DMS 273 treated with DMSO at 0.1 percent for 48 hours (cell line): ENCODE measurements at regions not wholly inside any gene's neighbourhood (a gene's known extent, or its start where the extent isn't known, plus 50 kb on each side); places are given as distances from the start of the nearest gene placed in this dataset.

Experiments
- DNase-seq: peaks from one replicate; lab custom pipeline; 2025; lab: John Stamatoyannopoulos, UW

GRCh38 chr11:96607864-96608558, 218.2 kb downstream of the JRKL start:
- DNase-seq, result no peak

GRCh38 chr11:96614101-96614500, 224.3 kb downstream of the JRKL start:
- DNase-seq, result no peak

- peak; percentile 89 for DNase-seq
Observed at GRCh38 chr11:96614846-96615245, 225.0 kb downstream of the JRKL start.

GRCh38 chr11:96620464-96621044, 230.7 kb downstream of the JRKL start:
- no peak for DNase-seq

GRCh38 chr11:96621161-96621560, 231.3 kb downstream of the JRKL start:
- no peak for DNase-seq

GRCh38 chr11:96622026-96622634, 232.3 kb downstream of the JRKL start:
- DNase-seq, result no peak

GRCh38 chr11:96624126-96624525, 234.3 kb downstream of the JRKL start:
- no peak for DNase-seq

GRCh38 chr11:96627376-96627775, 237.6 kb downstream of the JRKL start:
- no peak for DNase-seq

GRCh38 chr11:96635655-96636054, 245.8 kb downstream of the JRKL start:
- DNase-seq, result no peak

GRCh38 chr11:96641261-96641660, 251.4 kb downstream of the JRKL start:
- no peak for DNase-seq

GRCh38 chr11:96642583-96642982, 252.8 kb downstream of the JRKL start:
- DNase-seq, result no peak

- no peak for DNase-seq
Observed at GRCh38 chr11:96643173-96643572, 253.4 kb downstream of the JRKL start.

- no peak for DNase-seq
Observed at GRCh38 chr11:96647621-96648020, 257.8 kb downstream of the JRKL start.

- DNase-seq, result no peak
Observed at GRCh38 chr11:96648991-96649390, 259.2 kb downstream of the JRKL start.

- no peak for DNase-seq
Observed at GRCh38 chr11:96652516-96652915, 262.7 kb downstream of the JRKL start.

GRCh38 chr11:96655474-96655873, 265.7 kb downstream of the JRKL start:
- no peak for DNase-seq

- DNase-seq, result no peak
Observed at GRCh38 chr11:96658436-96658835, 268.6 kb downstream of the JRKL start.

- DNase-seq, result peak; percentile 2
Observed at GRCh38 chr11:96664110-96664509, 274.3 kb downstream of the JRKL start.

- DNase-seq, result peak; percentile 39
Observed at GRCh38 chr11:96680211-96681018, 290.6 kb downstream of the JRKL start.

- no peak for DNase-seq
Observed at GRCh38 chr11:96681019-96681716, 291.4 kb downstream of the JRKL start.

- DNase-seq, result no peak
Observed at GRCh38 chr11:96694338-96694737, 304.5 kb downstream of the JRKL start.

- DNase-seq, result no peak
Observed at GRCh38 chr11:96696731-96697130, 306.9 kb downstream of the JRKL start.
